ENCODE measurements at regions not wholly inside any gene's neighbourhood (a gene's known extent, or its start where the extent isn't known, plus 50 kb on each side); places are given as distances from the start of the nearest gene placed in this dataset.

- TF ChIP-seq, protein P1, sequence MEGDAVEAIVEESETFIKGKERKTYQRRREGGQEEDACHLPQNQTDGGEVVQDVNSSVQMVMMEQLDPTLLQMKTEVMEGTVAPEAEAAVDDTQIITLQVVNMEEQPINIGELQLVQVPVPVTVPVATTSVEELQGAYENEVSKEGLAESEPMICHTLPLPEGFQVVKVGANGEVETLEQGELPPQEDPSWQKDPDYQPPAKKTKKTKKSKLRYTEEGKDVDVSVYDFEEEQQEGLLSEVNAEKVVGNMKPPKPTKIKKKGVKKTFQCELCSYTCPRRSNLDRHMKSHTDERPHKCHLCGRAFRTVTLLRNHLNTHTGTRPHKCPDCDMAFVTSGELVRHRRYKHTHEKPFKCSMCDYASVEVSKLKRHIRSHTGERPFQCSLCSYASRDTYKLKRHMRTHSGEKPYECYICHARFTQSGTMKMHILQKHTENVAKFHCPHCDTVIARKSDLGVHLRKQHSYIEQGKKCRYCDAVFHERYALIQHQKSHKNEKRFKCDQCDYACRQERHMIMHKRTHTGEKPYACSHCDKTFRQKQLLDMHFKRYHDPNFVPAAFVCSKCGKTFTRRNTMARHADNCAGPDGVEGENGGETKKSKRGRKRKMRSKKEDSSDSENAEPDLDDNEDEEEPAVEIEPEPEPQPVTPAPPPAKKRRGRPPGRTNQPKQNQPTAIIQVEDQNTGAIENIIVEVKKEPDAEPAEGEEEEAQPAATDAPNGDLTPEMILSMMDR (IDR thresholded peaks at IDR 0.05): no peak
- WGBS (ENCODE audit: insufficient coverage): 84% methylated on average over 5 of the region's 5 CpGs
- H3K9me3 Mint-ChIP-seq: peaks cover 16 to 21% of the 10 kb centered on the region in 2 donors
- intact Hi-C loops (cut with micrococcal nuclease): no loop called here
- H3K4me3 Mint-ChIP-seq: no peak overlapping the region
- no peaks in the 10 kb centered on the region for H3K4me1 Mint-ChIP-seq
- no peaks in the 10 kb centered on the region for H3K27me3 Mint-ChIP-seq (ENCODE audit: low read depth in 2 of 2)
- Histone ChIP-seq H3K4me1 (ENCODE audit: control insufficient read depth, insufficient read depth, low read length) (no peaks in the 10 kb centered on the region), H3K27me3 (ENCODE audit: control insufficient read depth, insufficient read depth, low read length) (no peaks in the 10 kb centered on the region), H3K4me3 (ENCODE audit: low read length) (no peak overlapping the region), H3K36me3 (ENCODE audit: control insufficient read depth, insufficient read depth, low read length) (no peaks in the 10 kb centered on the region), H3K9me3 (ENCODE audit: control insufficient read depth, insufficient read depth, low read length) (no peaks in the 10 kb centered on the region), H3K27ac (ENCODE audit: low read length) (no peak overlapping the region)
- DNase-seq (no peak), ATAC-seq (no peak)
- no peaks in the 10 kb centered on the region for H3K36me3 Mint-ChIP-seq
- no peak overlapping the region for H3K27ac Mint-ChIP-seq
Observed at GRCh38 chr6:48318670-48319069, 207.7 kb upstream of the PTCHD4 start.

DNA sequence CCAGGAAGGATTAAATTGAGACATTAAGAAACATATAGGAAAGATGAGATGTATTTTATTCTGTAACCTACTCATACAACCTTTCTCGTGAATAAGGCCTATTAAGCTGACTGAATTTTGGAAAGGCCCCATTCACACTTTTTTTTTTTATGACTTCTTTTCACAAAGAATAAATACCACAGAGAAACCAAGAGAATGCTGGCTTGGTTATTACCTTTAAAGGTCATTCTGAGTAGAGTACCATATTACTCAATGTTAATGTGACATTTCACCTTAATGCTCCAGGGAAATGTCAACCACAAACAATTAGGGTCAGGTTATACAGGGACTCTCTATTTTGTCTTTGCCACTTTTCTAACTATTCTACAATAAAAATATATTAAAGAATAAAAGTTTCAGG, 204.9 kb upstream of the PTCHD4 start:
- H3K27me3 Mint-ChIP-seq (ENCODE audit: low read depth in 2 of 2): no peaks in the 10 kb centered on the region
- Histone ChIP-seq H3K4me1 (ENCODE audit: control insufficient read depth, insufficient read depth, low read length) (no peaks in the 10 kb centered on the region), H3K36me3 (ENCODE audit: control insufficient read depth, insufficient read depth, low read length) (no peaks in the 10 kb centered on the region), H3K9me3 (ENCODE audit: control insufficient read depth, insufficient read depth, low read length) (no peaks in the 10 kb centered on the region), H3K27me3 (ENCODE audit: control insufficient read depth, insufficient read depth, low read length) (no peaks in the 10 kb centered on the region), H3K27ac (ENCODE audit: low read length) (no peak overlapping the region), H3K4me3 (ENCODE audit: low read length) (no peak overlapping the region)
- TF ChIP-seq, protein P1 (IDR thresholded peaks at IDR 0.05): no peak
- no peaks in the 10 kb centered on the region for H3K36me3 Mint-ChIP-seq
- H3K4me1 Mint-ChIP-seq: no peaks in the 10 kb centered on the region
- H3K4me3 Mint-ChIP-seq: no peak overlapping the region
- no peak for ATAC-seq
- H3K9me3 Mint-ChIP-seq: peaks cover 18 to 25% of the 10 kb centered on the region in 2 donors
- H3K27ac Mint-ChIP-seq: no peak overlapping the region
- DNase-seq: no peak
- intact Hi-C loops (cut with micrococcal nuclease): no loop called here
- WGBS (ENCODE audit: insufficient coverage): 67% methylated on average over 1 of the region's 1 CpG

- intact Hi-C loops (cut with micrococcal nuclease): no loop called here
- H3K4me1 Mint-ChIP-seq: no peaks in the 10 kb centered on the region
- no peak for ATAC-seq
- 78% methylated on average over 4 of the region's 5 CpGs for WGBS (ENCODE audit: insufficient coverage)
- Histone ChIP-seq H3K9me3 (ENCODE audit: control insufficient read depth, insufficient read depth, low read length) (no peaks in the 10 kb centered on the region), H3K36me3 (ENCODE audit: control insufficient read depth, insufficient read depth, low read length) (no peaks in the 10 kb centered on the region), H3K27me3 (ENCODE audit: control insufficient read depth, insufficient read depth, low read length) (no peaks in the 10 kb centered on the region), H3K27ac (ENCODE audit: low read length) (no peak overlapping the region), H3K4me3 (ENCODE audit: low read length) (no peak overlapping the region), H3K4me1 (ENCODE audit: control insufficient read depth, insufficient read depth, low read length) (no peaks in the 10 kb centered on the region)
- DNase-seq: no peak
- TF ChIP-seq, protein P1 (IDR thresholded peaks at IDR 0.05): no peak
- H3K27ac Mint-ChIP-seq: no peak overlapping the region
- peaks cover 18 to 25% of the 10 kb centered on the region in 2 donors for H3K9me3 Mint-ChIP-seq
- H3K36me3 Mint-ChIP-seq: no peaks in the 10 kb centered on the region
- H3K4me3 Mint-ChIP-seq: no peak overlapping the region
- H3K27me3 Mint-ChIP-seq (ENCODE audit: low read depth in 2 of 2): no peaks in the 10 kb centered on the region
Observed at GRCh38 chr6:48315051-48315719, 204.2 kb upstream of the PTCHD4 start.

GRCh38 chr6:48311301-48311700, 200.3 kb upstream of the PTCHD4 start:
- no peak overlapping the region for H3K4me3 ChIP-seq (ENCODE audit: low read length)
- H3K27ac ChIP-seq (ENCODE audit: low read length): no peak overlapping the region
- no peaks in the 10 kb centered on the region for H3K36me3 Mint-ChIP-seq
- H3K9me3 ChIP-seq (ENCODE audit: control insufficient read depth, insufficient read depth, low read length): no peaks in the 10 kb centered on the region
- H3K9me3 Mint-ChIP-seq: peaks cover 9 to 16% of the 10 kb centered on the region in 2 donors
- no peaks in the 10 kb centered on the region for H3K4me1 Mint-ChIP-seq
- no peaks in the 10 kb centered on the region for H3K27me3 ChIP-seq (ENCODE audit: control insufficient read depth, insufficient read depth, low read length)
- H3K36me3 ChIP-seq (ENCODE audit: control insufficient read depth, insufficient read depth, low read length): no peaks in the 10 kb centered on the region
- no peak overlapping the region for H3K27ac Mint-ChIP-seq
- no peaks in the 10 kb centered on the region for H3K27me3 Mint-ChIP-seq (ENCODE audit: low read depth in 2 of 2)
- H3K4me3 Mint-ChIP-seq: no peak overlapping the region
- TF ChIP-seq, protein P1 (IDR thresholded peaks at IDR 0.05): no peak
- H3K4me1 ChIP-seq (ENCODE audit: control insufficient read depth, insufficient read depth, low read length): no peaks in the 10 kb centered on the region
- intact Hi-C loops (cut with micrococcal nuclease): no loop called here
- ATAC-seq: no peak
- DNase-seq: no peak

All from natural killer cell (primary cell).